Neuronal stem cell (in vitro differentiated cells): ENCODE measurements at regions not wholly inside any gene's neighbourhood (a gene's known extent, or its start where the extent isn't known, plus 50 kb on each side); places are given as distances from the start of the nearest gene placed in this dataset.

Experiments
- DNase-seq: peaks from one replicate; pipeline ENCODE4 v3.0.0-alpha.2; 2013; ENCODE audit warnings: low spot score
- H2AFZ ChIP-seq: one replicate; pipeline ENCODE4 v1.6.1; 2013; ENCODE audit warnings: mild to moderate bottlenecking, low read length, inconsistent platforms
- H2AK5ac ChIP-seq: 2 replicates; pipeline ENCODE4 v1.6.1; 2013; ENCODE audit warnings: low read depth, mild to moderate bottlenecking, inconsistent platforms, low read length, moderate library complexity, mixed read lengths
- H2BK120ac ChIP-seq: 2 replicates; pipeline ENCODE4 v1.6.1; 2013; ENCODE audit warnings: low read depth, mild to moderate bottlenecking, inconsistent platforms, low read length, moderate library complexity, mixed read lengths
- H2BK12ac ChIP-seq: one replicate; pipeline ENCODE4 v1.6.1; 2013; ENCODE audit warnings: low read length, inconsistent platforms
- H2BK15ac ChIP-seq: 2 replicates; pipeline ENCODE4 v1.6.1; 2013; ENCODE audit warnings: mild to moderate bottlenecking, low read length, inconsistent platforms, mixed read lengths
- H2BK5ac ChIP-seq: one replicate; pipeline ENCODE4 v1.6.1; 2013; ENCODE audit warnings: inconsistent platforms, mild to moderate bottlenecking, low read length, moderate library complexity
- H3K14ac ChIP-seq: one replicate; pipeline ENCODE4 v1.6.1; 2013; ENCODE audit warnings: low read length, inconsistent platforms
- H3K18ac ChIP-seq: 2 replicates; pipeline ENCODE4 v1.6.1; 2013; ENCODE audit warnings: low read length, inconsistent platforms
- H3K23ac ChIP-seq: 2 replicates; pipeline ENCODE4 v1.6.1; 2013; ENCODE audit warnings: low read depth, mild to moderate bottlenecking, mixed read lengths, low read length, inconsistent platforms; ENCODE audit not compliant: poor library complexity
- H3K27ac ChIP-seq: replicated peaks from 3 replicates; pipeline ENCODE4 v1.5.1; 2013; ENCODE audit warnings: low read length, inconsistent platforms
- H3K27me3 ChIP-seq, 3 experiments: 2 replicates each; pipeline ENCODE4 v1.6.1; 2013; ENCODE audit warnings: low read length in 3 of 3, mild to moderate bottlenecking in 2 of 3, inconsistent platforms in 1 of 3, low read depth in 1 of 3, mixed read lengths in 1 of 3, moderate library complexity in 1 of 3; ENCODE audit not compliant: control insufficient read depth in 3 of 3, insufficient read depth in 3 of 3
- H3K36me3 ChIP-seq, 2 donors: replicated peaks in 1 of 2; 2 replicates each; pipeline ENCODE4 v1.6.1; 2013; ENCODE audit warnings: low read length in 2 of 2; ENCODE audit not compliant: control insufficient read depth in 2 of 2, insufficient read depth in 2 of 2
- H3K4ac ChIP-seq: 2 replicates; pipeline ENCODE4 v1.6.1; 2013; ENCODE audit warnings: inconsistent platforms, mild to moderate bottlenecking, low read length, moderate library complexity
- H3K4me1 ChIP-seq, 2 donors: 1 replicate in 1 of 2; 2 replicates in 1 of 2; pipeline ENCODE4 v1.6.1; 2013; ENCODE audit warnings: low read length in 2 of 2, low read depth in 1 of 2; ENCODE audit not compliant: control insufficient read depth in 2 of 2, insufficient read depth in 1 of 2
- H3K4me2 ChIP-seq: one replicate; pipeline ENCODE4 v1.6.1; 2013; ENCODE audit warnings: mild to moderate bottlenecking, low read length, inconsistent platforms; ENCODE audit not compliant: insufficient read depth, poor library complexity, severe bottlenecking
- H3K4me3 ChIP-seq, 2 donors: 2 replicates each; pipeline ENCODE4 v1.5.1; 2013; ENCODE audit warnings: low read length in 2 of 2, mild to moderate bottlenecking in 2 of 2, inconsistent platforms in 1 of 2, moderate library complexity in 1 of 2
- H3K79me1 ChIP-seq: one replicate; pipeline ENCODE4 v1.6.1; 2013; ENCODE audit warnings: low read depth, mild to moderate bottlenecking, inconsistent platforms, low read length, moderate library complexity
- H3K9ac ChIP-seq: one replicate; pipeline ENCODE4 v1.6.1; 2013; ENCODE audit warnings: mild to moderate bottlenecking, low read depth, low read length, inconsistent platforms; ENCODE audit not compliant: poor library complexity
- H3K9me3 ChIP-seq, 2 donors: replicated peaks in 1 of 2; 2 replicates each; pipeline versions ENCODE3 to v1.6.1; 2013; ENCODE audit warnings: low read length in 2 of 2, mild to moderate bottlenecking in 2 of 2, inconsistent platforms in 1 of 2, low read depth in 1 of 2, mixed read lengths in 1 of 2, moderate library complexity in 1 of 2; ENCODE audit not compliant: control insufficient read depth in 2 of 2, insufficient read depth in 1 of 2
- H4K8ac ChIP-seq: one replicate; pipeline ENCODE4 v1.6.1; 2013; ENCODE audit warnings: low read depth, mild to moderate bottlenecking, inconsistent platforms, low read length, moderate library complexity
- H4K91ac ChIP-seq: one replicate; pipeline ENCODE4 v1.6.1; 2013; ENCODE audit warnings: low read length, low read depth, mild to moderate bottlenecking, inconsistent platforms; ENCODE audit not compliant: poor library complexity
- WGBS, 2 donors: extraction: QIAGEN DNeasy Blood & Tissue Kit; methylation state at CpG; one replicate each; pipeline ENCODE4 v1.1.7; 2013; ENCODE audit warnings: missing lambda C conversion rate in 2 of 2, mixed read lengths in 1 of 2; ENCODE audit not compliant: insufficient read length in 2 of 2, insufficient replicate concordance in 1 of 2; ENCODE audit errors: extremely low coverage in 2 of 2; 5-methylcytosine and 5-hydroxymethylcytosine counted together

- H3K23ac ChIP-seq, result no peak overlapping the region
- peaks cover 0 to 5% of the 10 kb centered on the region in 2 donors for H3K4me1 ChIP-seq
- H3K9me3 ChIP-seq, result peaks cover 0 to 1% of the 10 kb centered on the region in 2 donors
- no peak overlapping the region for H3K4me3 ChIP-seq
- H4K91ac ChIP-seq, result no peak overlapping the region
- no CpG with 5 or more reads among the region's 12 CpGs for WGBS, 2 donors
- no peak overlapping the region for H4K8ac ChIP-seq
- H3K79me1 ChIP-seq, result no peaks in the 10 kb centered on the region
- peak overlapping the region; percentile 21 for H2AFZ ChIP-seq
- H3K4me2 ChIP-seq, result no peak overlapping the region
- H2AK5ac ChIP-seq, result no peak overlapping the region
- no peak overlapping the region for H3K27ac ChIP-seq
- no peak overlapping the region for H2BK5ac ChIP-seq
- no peak overlapping the region for H2BK12ac ChIP-seq
- no peaks in the 10 kb centered on the region for H3K36me3 ChIP-seq
- H3K27me3 ChIP-seq, result no peaks in the 10 kb centered on the region
- H3K18ac ChIP-seq, result no peak overlapping the region
- no peak overlapping the region for H3K4ac ChIP-seq
- H2BK120ac ChIP-seq, result no peak overlapping the region
- DNase-seq, result no peak
- no peak overlapping the region for H2BK15ac ChIP-seq
- no peak overlapping the region for H3K14ac ChIP-seq
- H3K9ac ChIP-seq, result no peak overlapping the region
Measured at GRCh38 chr1:95371666-95372282, 137.8 kb downstream of the RWDD3 start.

GRCh38 chr1:95375174-95375573 is 141.2 kb downstream of the RWDD3 start:
- Histone ChIP-seq H3K18ac (no peak overlapping the region), H2BK120ac (no peak overlapping the region), H3K9ac (no peak overlapping the region), H3K79me1 (no peaks in the 10 kb centered on the region), H2BK15ac (no peak overlapping the region), H3K4me3 (no peak overlapping the region), H3K36me3 (no peaks in the 10 kb centered on the region), H2AK5ac (no peak overlapping the region), H3K4me1 (peaks cover 0 to 5% of the 10 kb centered on the region in 2 donors), H2AFZ (no peak overlapping the region), H3K4ac (no peak overlapping the region), H4K8ac (no peak overlapping the region), H3K14ac (no peak overlapping the region), H4K91ac (no peak overlapping the region), H3K27ac (no peak overlapping the region), H3K23ac (no peak overlapping the region), H3K4me2 (no peak overlapping the region), H3K27me3 (no peaks in the 10 kb centered on the region), H3K9me3 (peaks cover 0 to 1% of the 10 kb centered on the region in 2 donors), H2BK12ac (no peak overlapping the region), H2BK5ac (no peak overlapping the region)
- no CpG with 5 or more reads among the region's 4 CpGs for WGBS, 2 donors
- no peak for DNase-seq

GRCh38 chr1:95380909-95381308 is 146.9 kb downstream of the RWDD3 start:
- H2AFZ ChIP-seq, result no peak overlapping the region
- H3K9ac ChIP-seq, result no peak overlapping the region
- no peaks in the 10 kb centered on the region for H3K27me3 ChIP-seq
- no peak overlapping the region for H4K91ac ChIP-seq
- H4K8ac ChIP-seq, result no peak overlapping the region
- no peak for DNase-seq
- no CpG with 5 or more reads among the region's 2 CpGs for WGBS, 2 donors
- no peaks in the 10 kb centered on the region for H3K79me1 ChIP-seq
- H2BK5ac ChIP-seq, result no peak overlapping the region
- H3K36me3 ChIP-seq, result no peaks in the 10 kb centered on the region
- no peak overlapping the region for H2BK15ac ChIP-seq
- no peak overlapping the region for H3K4me2 ChIP-seq
- no peak overlapping the region for H3K23ac ChIP-seq
- H3K9me3 ChIP-seq, result no peaks in the 10 kb centered on the region
- H3K18ac ChIP-seq, result no peak overlapping the region
- H3K4me1 ChIP-seq, result no peaks in the 10 kb centered on the region
- H2AK5ac ChIP-seq, result no peak overlapping the region
- no peak overlapping the region for H3K14ac ChIP-seq
- H3K4me3 ChIP-seq, result no peak overlapping the region
- no peak overlapping the region for H2BK12ac ChIP-seq
- no peak overlapping the region for H2BK120ac ChIP-seq
- no peak overlapping the region for H3K4ac ChIP-seq
- no peak overlapping the region for H3K27ac ChIP-seq

DNA sequence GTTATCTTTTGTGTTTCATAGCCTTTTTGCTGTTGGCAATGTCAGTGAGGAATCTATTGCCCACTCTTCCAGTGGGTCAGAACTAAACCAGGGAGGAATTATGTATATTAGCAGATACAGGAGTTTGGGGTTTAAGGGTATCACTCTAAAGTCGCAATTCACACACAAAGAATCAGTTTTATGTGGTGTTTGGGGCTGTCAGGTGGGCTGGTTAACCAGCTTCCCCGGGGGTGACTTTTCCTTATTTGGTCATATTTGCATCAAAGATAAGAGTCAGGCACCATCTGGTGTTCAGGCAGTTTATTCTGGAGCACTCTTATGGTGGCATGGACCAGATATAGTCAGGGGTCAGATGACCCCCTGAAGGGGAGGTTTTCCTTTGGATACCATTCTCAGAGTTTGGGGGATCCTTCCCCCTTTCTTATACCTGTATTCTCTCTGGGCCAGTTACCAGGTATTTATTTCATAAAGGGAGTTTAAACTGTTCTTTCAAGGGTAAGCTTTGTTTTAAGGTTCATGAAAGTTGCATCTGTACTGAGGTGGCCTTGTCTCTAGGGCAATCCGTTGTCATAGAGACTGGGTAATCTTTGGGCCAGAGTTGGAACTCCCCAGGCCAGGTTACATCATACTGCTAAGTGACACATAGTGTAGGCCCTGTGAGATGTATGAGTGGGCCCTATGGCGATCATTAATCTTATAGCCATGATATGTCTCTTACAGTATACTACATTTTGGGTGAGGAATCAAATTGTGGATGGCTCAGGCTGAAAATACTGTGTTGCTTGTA is 148.2 kb downstream of the RWDD3 start:
- no peak overlapping the region for H2BK12ac ChIP-seq
- H2BK15ac ChIP-seq, result no peak overlapping the region
- H3K9me3 ChIP-seq, result no peaks in the 10 kb centered on the region
- H3K79me1 ChIP-seq, result no peaks in the 10 kb centered on the region
- no peaks in the 10 kb centered on the region for H3K36me3 ChIP-seq
- no peak overlapping the region for H2AFZ ChIP-seq
- H4K91ac ChIP-seq, result no peak overlapping the region
- H2BK5ac ChIP-seq, result no peak overlapping the region
- no peak for DNase-seq
- no peak overlapping the region for H3K4ac ChIP-seq
- H3K4me3 ChIP-seq, result no peak overlapping the region
- H2AK5ac ChIP-seq, result no peak overlapping the region
- H3K4me1 ChIP-seq, result no peaks in the 10 kb centered on the region
- H3K14ac ChIP-seq, result no peak overlapping the region
- H3K23ac ChIP-seq, result no peak overlapping the region
- WGBS, 2 donors, result no CpG with 5 or more reads among the region's 4 CpGs
- H4K8ac ChIP-seq, result no peak overlapping the region
- no peak overlapping the region for H3K4me2 ChIP-seq
- no peak overlapping the region for H3K18ac ChIP-seq
- H3K27me3 ChIP-seq, result no peaks in the 10 kb centered on the region
- no peak overlapping the region for H2BK120ac ChIP-seq
- H3K27ac ChIP-seq, result no peak overlapping the region
- H3K9ac ChIP-seq, result no peak overlapping the region
